ENCODE measurements at regions not wholly inside any gene's neighbourhood (a gene's known extent, or its start where the extent isn't known, plus 50 kb on each side); places are given as distances from the start of the nearest gene placed in this dataset.
"Not testable (repeated sequence)": the region's sequence is repeated elsewhere in the genome, so short reads cannot be mapped to it uniquely, and the experiment has no call there.

DNA sequence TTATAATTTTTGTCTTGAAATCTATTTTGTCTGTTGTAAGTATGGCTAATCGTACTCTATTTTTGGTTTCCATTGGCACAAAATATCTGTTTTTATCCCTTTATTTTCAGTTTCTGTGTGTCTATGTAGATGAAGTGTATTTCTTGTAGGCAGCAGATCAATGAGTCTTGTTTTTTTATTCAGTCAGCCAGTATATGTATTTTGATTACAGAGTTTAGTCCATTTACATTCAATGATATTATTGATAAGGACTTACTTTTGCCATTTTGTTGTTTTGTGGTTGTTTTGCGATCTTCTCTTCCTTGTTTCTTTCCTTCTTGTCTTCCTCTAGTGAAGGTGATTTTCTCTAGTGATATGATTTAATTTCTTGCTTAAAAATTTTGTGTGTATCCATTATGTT lies 336.3 kb upstream of the SPRY2 start:
- TF ChIP-seq, protein P1, sequence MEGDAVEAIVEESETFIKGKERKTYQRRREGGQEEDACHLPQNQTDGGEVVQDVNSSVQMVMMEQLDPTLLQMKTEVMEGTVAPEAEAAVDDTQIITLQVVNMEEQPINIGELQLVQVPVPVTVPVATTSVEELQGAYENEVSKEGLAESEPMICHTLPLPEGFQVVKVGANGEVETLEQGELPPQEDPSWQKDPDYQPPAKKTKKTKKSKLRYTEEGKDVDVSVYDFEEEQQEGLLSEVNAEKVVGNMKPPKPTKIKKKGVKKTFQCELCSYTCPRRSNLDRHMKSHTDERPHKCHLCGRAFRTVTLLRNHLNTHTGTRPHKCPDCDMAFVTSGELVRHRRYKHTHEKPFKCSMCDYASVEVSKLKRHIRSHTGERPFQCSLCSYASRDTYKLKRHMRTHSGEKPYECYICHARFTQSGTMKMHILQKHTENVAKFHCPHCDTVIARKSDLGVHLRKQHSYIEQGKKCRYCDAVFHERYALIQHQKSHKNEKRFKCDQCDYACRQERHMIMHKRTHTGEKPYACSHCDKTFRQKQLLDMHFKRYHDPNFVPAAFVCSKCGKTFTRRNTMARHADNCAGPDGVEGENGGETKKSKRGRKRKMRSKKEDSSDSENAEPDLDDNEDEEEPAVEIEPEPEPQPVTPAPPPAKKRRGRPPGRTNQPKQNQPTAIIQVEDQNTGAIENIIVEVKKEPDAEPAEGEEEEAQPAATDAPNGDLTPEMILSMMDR (IDR thresholded peaks at IDR 0.05; ENCODE audit: poor library complexity, severe bottlenecking), result no peak
- Histone ChIP-seq H3K27me3 (ENCODE audit: insufficient read depth, poor library complexity, severe bottlenecking) (no peaks in the 10 kb centered on the region), H3K36me3 (ENCODE audit: low read depth) (no peaks in the 10 kb centered on the region), H3K4me1 (ENCODE audit: insufficient read depth, poor library complexity, severe bottlenecking) (no peaks in the 10 kb centered on the region), H3K4me3 (ENCODE audit: severe bottlenecking) (no peak overlapping the region), H3K9me3 (ENCODE audit: severe bottlenecking) (peaks cover 3% of the 10 kb centered on the region), H3K27ac (ENCODE audit: poor library complexity, severe bottlenecking) (no peak overlapping the region)
- ATAC-seq (ENCODE audit: low read depth) (no peak), DNase-seq (ENCODE audit: low spot score) (no peak)

DNA sequence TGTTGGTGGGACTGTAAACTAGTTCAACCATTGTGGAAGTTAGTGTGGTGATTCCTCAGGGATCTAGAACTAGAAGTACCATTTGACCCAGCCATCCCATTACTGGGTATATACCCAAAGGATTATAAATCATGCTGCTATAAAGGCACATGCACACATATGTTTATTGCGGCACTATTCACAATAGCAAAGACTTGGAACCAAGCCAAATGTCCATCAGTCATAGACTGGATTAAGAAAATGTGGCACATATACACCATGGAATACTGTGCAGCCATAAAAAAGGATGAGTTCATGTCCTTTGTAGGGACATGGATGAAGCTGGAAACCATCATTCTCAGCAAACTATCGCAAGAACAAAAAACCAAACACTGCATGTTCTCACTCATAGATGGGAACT lies 334.5 kb upstream of the SPRY2 start:
- not testable (repeated sequence) for H3K9me3 ChIP-seq (ENCODE audit: severe bottlenecking); ATAC-seq (ENCODE audit: low read depth); H3K27me3 ChIP-seq (ENCODE audit: insufficient read depth, poor library complexity, severe bottlenecking); H3K27ac ChIP-seq (ENCODE audit: poor library complexity, severe bottlenecking); H3K4me3 ChIP-seq (ENCODE audit: severe bottlenecking); H3K4me1 ChIP-seq (ENCODE audit: insufficient read depth, poor library complexity, severe bottlenecking); DNase-seq (ENCODE audit: low spot score); H3K36me3 ChIP-seq (ENCODE audit: low read depth)

DNA sequence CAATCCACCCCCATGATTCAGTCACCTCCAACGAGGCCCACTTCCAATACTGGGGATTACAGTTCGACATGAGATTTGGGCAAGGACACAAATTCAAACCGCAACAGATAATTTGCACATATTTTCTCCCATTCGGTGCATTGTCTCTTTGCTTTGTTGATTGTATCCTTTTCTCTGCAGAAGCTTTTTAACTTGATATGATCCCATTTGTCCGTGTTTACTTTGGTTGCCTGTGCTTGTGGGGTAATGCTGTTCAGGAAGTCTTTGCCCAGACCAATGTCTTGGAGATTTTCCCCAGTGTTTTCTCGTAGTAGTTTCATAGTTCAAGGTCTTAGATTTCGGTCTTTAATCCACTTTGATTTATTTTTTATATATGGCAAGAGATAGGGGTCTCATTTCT lies 330.8 kb upstream of the SPRY2 start:
- H3K36me3 ChIP-seq (ENCODE audit: low read depth), result no peaks in the 10 kb centered on the region
- H3K27me3 ChIP-seq (ENCODE audit: insufficient read depth, poor library complexity, severe bottlenecking), result no peaks in the 10 kb centered on the region
- H3K9me3 ChIP-seq (ENCODE audit: severe bottlenecking), result peaks cover 3% of the 10 kb centered on the region
- ATAC-seq (ENCODE audit: low read depth), result no peak
- TF ChIP-seq, protein P1 (IDR thresholded peaks at IDR 0.05; ENCODE audit: poor library complexity, severe bottlenecking), result no peak
- H3K4me3 ChIP-seq (ENCODE audit: severe bottlenecking), result no peak overlapping the region
- no peak overlapping the region for H3K27ac ChIP-seq (ENCODE audit: poor library complexity, severe bottlenecking)
- no peaks in the 10 kb centered on the region for H3K4me1 ChIP-seq (ENCODE audit: insufficient read depth, poor library complexity, severe bottlenecking)
- no peak for DNase-seq (ENCODE audit: low spot score)

DNA sequence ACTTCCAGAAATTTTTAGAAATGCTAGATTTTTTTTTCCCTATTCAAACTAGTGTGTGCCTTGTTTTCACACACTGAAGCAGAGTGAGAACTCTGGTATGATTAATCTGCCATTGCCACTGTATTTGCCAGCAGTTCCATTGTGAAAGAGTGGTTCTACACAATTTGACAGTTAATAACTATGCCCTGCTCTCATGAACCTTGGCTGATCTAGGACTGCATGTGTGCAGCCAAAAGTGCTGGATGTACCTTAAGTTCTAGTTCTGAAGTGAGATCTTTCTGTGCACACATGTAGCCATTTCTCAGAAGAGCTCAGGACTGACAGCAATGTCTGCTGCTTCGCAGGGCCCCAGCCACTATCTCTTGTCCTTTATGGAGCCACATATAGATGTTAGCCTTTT lies 328.2 kb upstream of the SPRY2 start:
- H3K27ac ChIP-seq (ENCODE audit: poor library complexity, severe bottlenecking), result no peak overlapping the region
- no peak for ATAC-seq (ENCODE audit: low read depth)
- H3K4me3 ChIP-seq (ENCODE audit: severe bottlenecking), result no peak overlapping the region
- no peak for DNase-seq (ENCODE audit: low spot score)
- TF ChIP-seq, protein P1 (IDR thresholded peaks at IDR 0.05; ENCODE audit: poor library complexity, severe bottlenecking), result no peak
- no peaks in the 10 kb centered on the region for H3K36me3 ChIP-seq (ENCODE audit: low read depth)
- H3K4me1 ChIP-seq (ENCODE audit: insufficient read depth, poor library complexity, severe bottlenecking), result no peaks in the 10 kb centered on the region
- no peaks in the 10 kb centered on the region for H3K9me3 ChIP-seq (ENCODE audit: severe bottlenecking)
- no peaks in the 10 kb centered on the region for H3K27me3 ChIP-seq (ENCODE audit: insufficient read depth, poor library complexity, severe bottlenecking)

DNA sequence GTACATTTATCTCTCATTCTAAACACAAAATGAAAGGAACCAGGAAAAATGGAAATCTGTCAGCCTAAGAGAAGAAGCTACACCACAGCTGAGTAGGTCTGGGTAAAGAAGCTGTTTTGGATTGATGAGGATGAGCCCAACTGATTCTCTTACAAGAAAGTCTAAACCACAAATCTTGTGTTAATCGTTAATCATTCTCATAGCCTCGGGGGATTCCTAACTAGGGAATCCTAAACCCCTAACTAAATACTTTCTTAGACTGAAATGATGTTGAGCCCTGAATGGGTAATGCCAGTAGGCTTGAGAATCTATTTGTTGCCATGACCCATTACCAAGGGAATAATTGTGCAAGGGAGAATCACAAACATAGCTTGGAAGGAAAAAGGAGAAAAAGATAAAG lies 327.5 kb upstream of the SPRY2 start:
- Histone ChIP-seq H3K27ac (ENCODE audit: poor library complexity, severe bottlenecking) (no peak overlapping the region), H3K4me3 (ENCODE audit: severe bottlenecking) (no peak overlapping the region), H3K36me3 (ENCODE audit: low read depth) (no peaks in the 10 kb centered on the region), H3K9me3 (ENCODE audit: severe bottlenecking) (no peaks in the 10 kb centered on the region), H3K27me3 (ENCODE audit: insufficient read depth, poor library complexity, severe bottlenecking) (no peaks in the 10 kb centered on the region), H3K4me1 (ENCODE audit: insufficient read depth, poor library complexity, severe bottlenecking) (no peaks in the 10 kb centered on the region)
- DNase-seq (ENCODE audit: low spot score) (no peak), ATAC-seq (ENCODE audit: low read depth) (no peak)
- TF ChIP-seq, protein P1 (IDR thresholded peaks at IDR 0.05; ENCODE audit: poor library complexity, severe bottlenecking), result no peak
